GM18511 (cell line): ENCODE measurements at regions not wholly inside any gene's neighbourhood (a gene's known extent, or its start where the extent isn't known, plus 50 kb on each side); places are given as distances from the start of the nearest gene placed in this dataset.

Experiments
- ATAC-seq: cut with Tn5 transposase; IDR thresholded peaks from one replicate; pipeline ENCODE4 v1.9.1; 2021; ENCODE audit warnings: mild to moderate bottlenecking, moderate library complexity; ENCODE audit not compliant: unreplicated experiment

- ATAC-seq: peak; percentile 50
Measured at GRCh38 chr4:165610679-165611437, 232.1 kb downstream of the CPE start.

- ATAC-seq: peak; percentile 86
Measured at GRCh38 chr4:165612936-165613335, 234.1 kb downstream of the CPE start.

- ATAC-seq: no peak
Measured at GRCh38 chr4:165613581-165613980, 234.8 kb downstream of the CPE start.

GRCh38 chr4:165620913-165621312 is 242.1 kb downstream of the CPE start:
- no peak for ATAC-seq

GRCh38 chr4:165621983-165622382 is 243.2 kb downstream of the CPE start:
- ATAC-seq: no peak

GRCh38 chr4:165625281-165625680 is 246.5 kb downstream of the CPE start:
- no peak for ATAC-seq

GRCh38 chr4:165626316-165626715 is 246.7 kb upstream of the TLL1 start:
- ATAC-seq: no peak

GRCh38 chr4:165627128-165627527 is 245.9 kb upstream of the TLL1 start:
- no peak for ATAC-seq

- ATAC-seq: no peak
Measured at GRCh38 chr4:165627548-165627947, 245.5 kb upstream of the TLL1 start.

- no peak for ATAC-seq
Measured at GRCh38 chr4:165628572-165628971, 244.5 kb upstream of the TLL1 start.

- no peak for ATAC-seq
Measured at GRCh38 chr4:165630671-165631070, 242.4 kb upstream of the TLL1 start.

GRCh38 chr4:165631208-165631894 is 241.7 kb upstream of the TLL1 start:
- no peak for ATAC-seq

- ATAC-seq: no peak
Measured at GRCh38 chr4:165631912-165632311, 241.1 kb upstream of the TLL1 start.

GRCh38 chr4:165634766-165635165 is 238.3 kb upstream of the TLL1 start:
- no peak for ATAC-seq

- ATAC-seq: no peak
Measured at GRCh38 chr4:165635381-165635780, 237.7 kb upstream of the TLL1 start.

- ATAC-seq: no peak
Measured at GRCh38 chr4:165635951-165636350, 237.1 kb upstream of the TLL1 start.

GRCh38 chr4:165651901-165652300 is 221.1 kb upstream of the TLL1 start:
- ATAC-seq: no peak

- ATAC-seq: no peak
Measured at GRCh38 chr4:165654556-165654955, 218.5 kb upstream of the TLL1 start.

- ATAC-seq: no peak
Measured at GRCh38 chr4:165656399-165656798, 216.6 kb upstream of the TLL1 start.

- no peak for ATAC-seq
Measured at GRCh38 chr4:165656829-165657490, 216.1 kb upstream of the TLL1 start.

GRCh38 chr4:165662341-165662740 is 210.7 kb upstream of the TLL1 start:
- ATAC-seq: no peak

GRCh38 chr4:165663411-165663810 is 209.6 kb upstream of the TLL1 start:
- ATAC-seq: no peak
